ENCODE measurements at regions not wholly inside any gene's neighbourhood (a gene's known extent, or its start where the extent isn't known, plus 50 kb on each side); places are given as distances from the start of the nearest gene placed in this dataset.

GRCh38 chr18:28831908-28832307 lies 655.0 kb upstream of the CDH2 start:
- ChIA-PET POLR2A (no interaction called here), CTCF (no interaction called here)
- H3K36me3 Mint-ChIP-seq (ENCODE audit: low read depth) = no peaks in the 10 kb centered on the region
- H3K27me3 Mint-ChIP-seq = no peaks in the 10 kb centered on the region
- H3K27ac Mint-ChIP-seq = no peak overlapping the region
- no peaks in the 10 kb centered on the region for H3K4me1 Mint-ChIP-seq
- ATAC-seq (no peak), DNase-seq (no peak)
- no peak overlapping the region for H3K4me3 Mint-ChIP-seq
- intact Hi-C loops (cut with DNase I, micrococcal nuclease) = no loop called here
- H3K9me3 Mint-ChIP-seq (ENCODE audit: low read depth) = peaks cover 2% of the 10 kb centered on the region

- DNase-seq (no peak), ATAC-seq (no peak)
- Mint-ChIP-seq H3K4me1 (no peaks in the 10 kb centered on the region), H3K27ac (no peak overlapping the region), H3K36me3 (ENCODE audit: low read depth) (no peaks in the 10 kb centered on the region), H3K27me3 (no peaks in the 10 kb centered on the region), H3K4me3 (no peak overlapping the region), H3K9me3 (ENCODE audit: low read depth) (peaks cover 2% of the 10 kb centered on the region)
- ChIA-PET POLR2A (no interaction called here), CTCF (no interaction called here)
- intact Hi-C loops (cut with DNase I, micrococcal nuclease) = no loop called here
These were observed 654.5 kb upstream of the CDH2 start for GRCh38 chr18:28831476-28831875.

- intact Hi-C loops (cut with DNase I, micrococcal nuclease) = no loop called here
- H3K4me1 Mint-ChIP-seq = no peaks in the 10 kb centered on the region
- no peaks in the 10 kb centered on the region for H3K36me3 Mint-ChIP-seq (ENCODE audit: low read depth)
- peaks cover 4% of the 10 kb centered on the region for H3K9me3 Mint-ChIP-seq (ENCODE audit: low read depth)
- no peaks in the 10 kb centered on the region for H3K27me3 Mint-ChIP-seq
- ATAC-seq (no peak), DNase-seq (no peak)
- H3K27ac Mint-ChIP-seq = no peak overlapping the region
- ChIA-PET POLR2A (no interaction called here), CTCF (no interaction called here)
- no peak overlapping the region for H3K4me3 Mint-ChIP-seq
These were observed 649.2 kb upstream of the CDH2 start for GRCh38 chr18:28826107-28826506.

GRCh38 chr18:28824183-28824574 lies 647.2 kb upstream of the CDH2 start:
- Mint-ChIP-seq H3K27me3 (no peaks in the 10 kb centered on the region), H3K27ac (no peak overlapping the region), H3K4me3 (no peak overlapping the region), H3K36me3 (ENCODE audit: low read depth) (no peaks in the 10 kb centered on the region), H3K9me3 (ENCODE audit: low read depth) (peaks cover 7% of the 10 kb centered on the region), H3K4me1 (no peaks in the 10 kb centered on the region)
- intact Hi-C loops (cut with DNase I, micrococcal nuclease) = no loop called here
- ChIA-PET CTCF (no interaction called here), POLR2A (no interaction called here)
- DNase-seq = no peak
- ATAC-seq = no peak

GRCh38 chr18:28823506-28824182 lies 646.7 kb upstream of the CDH2 start:
- Mint-ChIP-seq H3K36me3 (ENCODE audit: low read depth) (no peaks in the 10 kb centered on the region), H3K9me3 (ENCODE audit: low read depth) (peaks cover 7% of the 10 kb centered on the region), H3K4me1 (no peaks in the 10 kb centered on the region), H3K27ac (no peak overlapping the region), H3K4me3 (no peak overlapping the region), H3K27me3 (no peaks in the 10 kb centered on the region)
- no peak for DNase-seq
- intact Hi-C loops (cut with DNase I, micrococcal nuclease) = no loop called here
- ChIA-PET CTCF (no interaction called here), POLR2A (no interaction called here)
- ATAC-seq = no peak

- Mint-ChIP-seq H3K4me3 (no peak overlapping the region), H3K36me3 (ENCODE audit: low read depth) (no peaks in the 10 kb centered on the region), H3K9me3 (ENCODE audit: low read depth) (peaks cover 7% of the 10 kb centered on the region), H3K27ac (no peak overlapping the region), H3K27me3 (no peaks in the 10 kb centered on the region), H3K4me1 (no peaks in the 10 kb centered on the region)
- DNase-seq (no peak), ATAC-seq (no peak)
- intact Hi-C loops (cut with DNase I, micrococcal nuclease) = no loop called here
- POLR2A ChIA-PET = no interaction called here
- CTCF ChIA-PET = no interaction called here
These were observed 643.4 kb upstream of the CDH2 start for GRCh38 chr18:28820353-28820752.

- Mint-ChIP-seq H3K27me3 (no peaks in the 10 kb centered on the region), H3K4me1 (no peaks in the 10 kb centered on the region), H3K4me3 (no peak overlapping the region), H3K36me3 (ENCODE audit: low read depth) (no peaks in the 10 kb centered on the region), H3K9me3 (ENCODE audit: low read depth) (peaks cover 7% of the 10 kb centered on the region), H3K27ac (no peak overlapping the region)
- ChIA-PET POLR2A (no interaction called here), CTCF (no interaction called here)
- intact Hi-C loops (cut with DNase I, micrococcal nuclease) = no loop called here
- DNase-seq (no peak), ATAC-seq (no peak)
These were observed 639.2 kb upstream of the CDH2 start for GRCh38 chr18:28816155-28816554.

- Mint-ChIP-seq H3K36me3 (ENCODE audit: low read depth) (no peaks in the 10 kb centered on the region), H3K4me3 (no peak overlapping the region), H3K9me3 (ENCODE audit: low read depth) (peaks cover 3% of the 10 kb centered on the region), H3K4me1 (no peaks in the 10 kb centered on the region), H3K27ac (no peak overlapping the region), H3K27me3 (no peaks in the 10 kb centered on the region)
- intact Hi-C loops (cut with DNase I, micrococcal nuclease) = no loop called here
- no peak for ATAC-seq
- ChIA-PET POLR2A (no interaction called here), CTCF (no interaction called here)
- no peak for DNase-seq
These were observed 637.4 kb upstream of the CDH2 start for GRCh38 chr18:28814365-28814764.

- POLR2A ChIA-PET = no interaction called here
- Mint-ChIP-seq H3K27me3 (no peaks in the 10 kb centered on the region), H3K9me3 (ENCODE audit: low read depth) (peaks cover 11% of the 10 kb centered on the region), H3K36me3 (ENCODE audit: low read depth) (no peaks in the 10 kb centered on the region), H3K27ac (no peak overlapping the region), H3K4me1 (no peaks in the 10 kb centered on the region), H3K4me3 (no peak overlapping the region)
- DNase-seq (no peak), ATAC-seq (no peak)
- intact Hi-C loops (cut with DNase I, micrococcal nuclease) = no loop called here
- CTCF ChIA-PET = no interaction called here
These were observed 631.4 kb upstream of the CDH2 start for GRCh38 chr18:28808373-28808772.

- no peaks in the 10 kb centered on the region for H3K36me3 Mint-ChIP-seq (ENCODE audit: low read depth)
- DNase-seq (no peak), ATAC-seq (no peak)
- ChIA-PET CTCF (no interaction called here), POLR2A (no interaction called here)
- H3K4me1 Mint-ChIP-seq = no peaks in the 10 kb centered on the region
- no peak overlapping the region for H3K4me3 Mint-ChIP-seq
- H3K27ac Mint-ChIP-seq = no peak overlapping the region
- peaks cover 12% of the 10 kb centered on the region for H3K9me3 Mint-ChIP-seq (ENCODE audit: low read depth)
- intact Hi-C loops (cut with DNase I, micrococcal nuclease) = no loop called here
- no peaks in the 10 kb centered on the region for H3K27me3 Mint-ChIP-seq
These were observed 628.6 kb upstream of the CDH2 start for GRCh38 chr18:28805491-28805890.

- ATAC-seq (no peak), DNase-seq (no peak)
- ChIA-PET CTCF (interaction anchor here (0.7 kb wide), 1 partner anchor 54 kb away, joined by 4 read pairs; no protein-coding TSS in a partner anchor), POLR2A (no interaction called here)
- Mint-ChIP-seq H3K27ac (no peak overlapping the region), H3K4me1 (no peaks in the 10 kb centered on the region), H3K4me3 (no peak overlapping the region), H3K36me3 (ENCODE audit: low read depth) (no peaks in the 10 kb centered on the region), H3K27me3 (no peaks in the 10 kb centered on the region), H3K9me3 (ENCODE audit: low read depth) (peaks cover 12% of the 10 kb centered on the region)
- intact Hi-C loops (cut with DNase I, micrococcal nuclease) = no loop called here
These were observed 627.7 kb upstream of the CDH2 start for GRCh38 chr18:28804512-28805202.

GRCh38 chr18:28802546-28802945 lies 625.6 kb upstream of the CDH2 start:
- Mint-ChIP-seq H3K9me3 (ENCODE audit: low read depth) (peaks cover 13% of the 10 kb centered on the region), H3K4me1 (no peaks in the 10 kb centered on the region), H3K27me3 (no peaks in the 10 kb centered on the region), H3K27ac (no peak overlapping the region), H3K4me3 (no peak overlapping the region), H3K36me3 (ENCODE audit: low read depth) (no peaks in the 10 kb centered on the region)
- CTCF ChIA-PET = no interaction called here
- intact Hi-C loops (cut with DNase I, micrococcal nuclease) = no loop called here
- POLR2A ChIA-PET = no interaction called here
- no peak for DNase-seq
- ATAC-seq = no peak
